CD8-positive, alpha-beta memory T cell (primary cell): ENCODE measurements at regions not wholly inside any gene's neighbourhood (a gene's known extent, or its start where the extent isn't known, plus 50 kb on each side); places are given as distances from the start of the nearest gene placed in this dataset.
"Not testable (repeated sequence)": the region's sequence is repeated elsewhere in the genome, so short reads cannot be mapped to it uniquely, and the experiment has no call there.

ENCODE experiments used
- CTCF ChIA-PET: fragments of 350-600 bp; sonication (Branson Sonifier 250); formaldehyde crosslinking; loops from one replicate; lab custom pipeline; 2021; ENCODE audit warnings: antibody characterized with exemption; lab: Charles Lee
- POLR2A ChIA-PET: fragments of 350-600 bp; sonication (Branson Sonifier 250); formaldehyde crosslinking; loops from one replicate; lab custom pipeline; 2021; ENCODE audit warnings: antibody characterized with exemption; lab: Charles Lee
- DNase-seq, 5 donors: peaks; one replicate each; pipeline versions ENCODE4 v3.0.0 to v3.0.0-alpha.2; 2020 to 2022; ENCODE audit warnings: mixed read lengths in 1 of 5
- H3K27ac ChIP-seq: one replicate; pipeline ENCODE4 v1.7.0; 2013; ENCODE audit warnings: low read depth, mild to moderate bottlenecking, low read length, moderate library complexity
- H3K27me3 ChIP-seq: 2 replicates; pipeline ENCODE4 v1.7.0; 2013; ENCODE audit warnings: low read length, mild to moderate bottlenecking; ENCODE audit not compliant: insufficient read depth, poor library complexity, severe bottlenecking
- H3K36me3 ChIP-seq: 2 replicates; pipeline ENCODE4 v1.7.0; 2013; ENCODE audit warnings: mild to moderate bottlenecking, low read length, moderate library complexity; ENCODE audit not compliant: insufficient read depth
- H3K4me1 ChIP-seq: 2 replicates; pipeline ENCODE4 v1.7.0; 2013; ENCODE audit warnings: mild to moderate bottlenecking, low read length, moderate library complexity; ENCODE audit not compliant: insufficient read depth
- H3K4me3 ChIP-seq: 2 replicates; pipeline ENCODE4 v1.7.0; 2013; ENCODE audit warnings: mild to moderate bottlenecking, low read length
- H3K9me3 ChIP-seq: 2 replicates; pipeline ENCODE4 v1.7.0; 2013; ENCODE audit warnings: mild to moderate bottlenecking, low read length
- H3K27ac Mint-ChIP-seq, 8 donors: one replicate each; pipeline ENCODE4 v1.8.0; 2020 to 2021; ENCODE audit warnings: mixed read lengths in 8 of 8, mild to moderate bottlenecking in 6 of 8, inconsistent platforms in 3 of 8, moderate library complexity in 3 of 8
- H3K27me3 Mint-ChIP-seq, 2 donors: one replicate each; pipeline ENCODE4 v1.8.0; 2020 to 2021; ENCODE audit warnings: mixed read lengths in 2 of 2, mild to moderate bottlenecking in 1 of 2, moderate library complexity in 1 of 2
- H3K36me3 Mint-ChIP-seq, 3 donors: one replicate each; pipeline ENCODE4 v1.8.0; 2020 to 2021; ENCODE audit warnings: mixed read lengths in 3 of 3, inconsistent platforms in 1 of 3, mild to moderate bottlenecking in 1 of 3
- H3K4me1 Mint-ChIP-seq, 3 donors: one replicate each; pipeline ENCODE4 v1.8.0; 2020 to 2021; ENCODE audit warnings: mixed read lengths in 3 of 3, inconsistent platforms in 1 of 3, mild to moderate bottlenecking in 1 of 3
- H3K4me3 Mint-ChIP-seq, 7 donors: one replicate each; pipeline ENCODE4 v1.8.0; 2020 to 2021; ENCODE audit warnings: mixed read lengths in 7 of 7, mild to moderate bottlenecking in 6 of 7, moderate library complexity in 4 of 7, inconsistent platforms in 2 of 7
- H3K9me3 Mint-ChIP-seq, 5 donors: one replicate each; pipeline ENCODE4 v1.8.0; 2020 to 2022; ENCODE audit warnings: mixed read lengths in 5 of 5, mild to moderate bottlenecking in 3 of 5, moderate library complexity in 2 of 5, inconsistent platforms in 1 of 5

GRCh38 chr10:87416892-87417291 lies 59.3 kb downstream of the NUTM2D start:
- H3K4me3 ChIP-seq, H3K27me3 ChIP-seq, H3K36me3 Mint-ChIP-seq, H3K27ac ChIP-seq, H3K36me3 ChIP-seq, H3K27ac Mint-ChIP-seq, H3K4me1 Mint-ChIP-seq, H3K9me3 Mint-ChIP-seq, H3K4me3 Mint-ChIP-seq, DNase-seq, H3K4me1 ChIP-seq, CTCF ChIA-PET, H3K9me3 ChIP-seq, POLR2A ChIA-PET: not testable (repeated sequence)
- H3K27me3 Mint-ChIP-seq: peaks cover 9 to 16% of the 10 kb centered on the region in 2 donors

- H3K4me1 Mint-ChIP-seq, H3K36me3 ChIP-seq, H3K4me3 Mint-ChIP-seq, H3K36me3 Mint-ChIP-seq, H3K4me3 ChIP-seq, H3K27me3 ChIP-seq, H3K27ac ChIP-seq, CTCF ChIA-PET, H3K9me3 ChIP-seq, DNase-seq, H3K4me1 ChIP-seq, POLR2A ChIA-PET, H3K27ac Mint-ChIP-seq, H3K9me3 Mint-ChIP-seq: not testable (repeated sequence)
- peaks cover 3 to 18% of the 10 kb centered on the region in 2 donors for H3K27me3 Mint-ChIP-seq
Measured at GRCh38 chr10:87422641-87423040, 65.1 kb downstream of the NUTM2D start.

DNA sequence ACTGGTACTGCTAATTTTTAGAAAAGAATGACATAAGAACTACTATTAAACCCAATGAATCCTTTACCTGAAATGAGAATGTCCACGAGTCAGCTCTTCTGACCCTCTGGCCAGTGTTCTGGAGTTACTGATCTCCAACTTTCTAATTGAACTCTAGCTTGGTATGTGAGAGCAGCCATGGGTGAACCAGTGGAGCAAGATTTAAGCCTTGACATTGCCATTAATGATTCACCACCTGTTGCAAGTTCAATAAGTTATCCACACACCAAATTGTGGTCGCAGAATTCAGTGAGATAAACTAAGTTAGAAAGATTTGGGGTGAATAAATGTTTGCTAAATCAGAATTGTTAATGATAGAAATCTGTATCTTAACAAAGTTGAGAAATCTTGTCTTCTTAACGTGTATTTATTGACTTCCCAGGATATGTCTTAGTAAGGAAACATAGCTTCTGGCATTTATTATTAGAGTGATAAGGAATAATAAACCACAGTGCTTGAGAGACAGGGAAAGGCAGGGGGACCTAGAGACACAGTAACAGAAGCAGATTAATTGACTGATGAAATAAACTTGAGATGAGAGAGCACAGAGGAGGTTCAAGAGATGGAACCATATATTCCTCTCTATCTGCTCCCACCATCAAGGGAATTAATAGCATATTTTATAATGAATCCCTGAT lies 67.3 kb downstream of the NUTM2D start:
- H3K4me1 ChIP-seq, H3K4me3 ChIP-seq, H3K9me3 Mint-ChIP-seq, H3K27ac ChIP-seq, H3K4me3 Mint-ChIP-seq, H3K4me1 Mint-ChIP-seq, H3K36me3 Mint-ChIP-seq, POLR2A ChIA-PET, H3K9me3 ChIP-seq, CTCF ChIA-PET, DNase-seq, H3K27ac Mint-ChIP-seq, H3K27me3 ChIP-seq, H3K36me3 ChIP-seq: not testable (repeated sequence)
- H3K27me3 Mint-ChIP-seq: peaks cover 0 to 25% of the 10 kb centered on the region in 2 donors

- POLR2A ChIA-PET, CTCF ChIA-PET, H3K9me3 ChIP-seq, H3K4me3 Mint-ChIP-seq, H3K36me3 ChIP-seq, H3K4me1 ChIP-seq, H3K27me3 Mint-ChIP-seq, H3K27me3 ChIP-seq, H3K27ac ChIP-seq, H3K27ac Mint-ChIP-seq, H3K4me1 Mint-ChIP-seq, H3K9me3 Mint-ChIP-seq, H3K4me3 ChIP-seq, DNase-seq, H3K36me3 Mint-ChIP-seq: not testable (repeated sequence)
Measured at GRCh38 chr10:87433836-87434235, 70.9 kb upstream of the MINPP1 start.

DNA sequence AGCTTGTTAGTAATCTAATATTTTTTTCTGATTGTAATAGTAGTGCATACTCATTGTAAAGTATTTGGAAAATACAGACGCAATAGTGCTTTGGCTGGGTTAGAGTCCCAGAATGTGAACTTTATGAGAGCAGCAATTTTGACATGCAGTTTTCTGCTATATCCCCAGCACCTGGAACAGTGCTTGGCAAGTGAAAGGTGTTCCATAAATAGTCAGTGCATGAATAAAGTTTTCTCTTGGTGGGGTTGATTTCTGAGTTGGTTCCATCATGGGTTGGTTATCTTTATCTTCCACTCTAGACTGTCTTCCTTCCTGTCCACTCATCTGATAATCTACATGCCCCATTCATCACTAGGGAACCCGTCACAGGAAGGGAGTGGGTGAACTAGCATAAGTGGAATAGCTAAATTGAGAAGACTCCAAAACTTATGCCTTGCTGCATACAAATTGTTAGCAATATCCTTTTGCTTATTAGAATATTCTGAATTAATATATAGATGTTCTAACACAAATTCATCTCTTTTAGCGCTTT lies 69.3 kb upstream of the MINPP1 start:
- H3K27me3 ChIP-seq, H3K27ac ChIP-seq, H3K9me3 ChIP-seq, H3K27me3 Mint-ChIP-seq, H3K27ac Mint-ChIP-seq, DNase-seq, H3K36me3 Mint-ChIP-seq, H3K4me1 Mint-ChIP-seq, H3K4me3 Mint-ChIP-seq, POLR2A ChIA-PET, H3K36me3 ChIP-seq, H3K4me1 ChIP-seq, H3K4me3 ChIP-seq, CTCF ChIA-PET, H3K9me3 Mint-ChIP-seq: not testable (repeated sequence)

GRCh38 chr10:87436104-87436503 lies 68.6 kb upstream of the MINPP1 start:
- H3K27me3 Mint-ChIP-seq, H3K36me3 ChIP-seq, H3K27ac Mint-ChIP-seq, H3K4me3 Mint-ChIP-seq, H3K4me1 Mint-ChIP-seq, H3K4me1 ChIP-seq, H3K9me3 ChIP-seq, H3K27ac ChIP-seq, POLR2A ChIA-PET, H3K27me3 ChIP-seq, H3K4me3 ChIP-seq, H3K36me3 Mint-ChIP-seq, H3K9me3 Mint-ChIP-seq, CTCF ChIA-PET: not testable (repeated sequence)
- DNase-seq: peak in 3 of 5 donors; percentile 3 to 48 (median 7)

GRCh38 chr10:87437450-87437849 lies 67.2 kb upstream of the MINPP1 start:
- POLR2A ChIA-PET, H3K36me3 ChIP-seq, DNase-seq, H3K27ac ChIP-seq, H3K27me3 Mint-ChIP-seq, CTCF ChIA-PET, H3K27me3 ChIP-seq, H3K4me3 ChIP-seq, H3K36me3 Mint-ChIP-seq, H3K4me3 Mint-ChIP-seq, H3K9me3 ChIP-seq, H3K9me3 Mint-ChIP-seq, H3K27ac Mint-ChIP-seq, H3K4me1 Mint-ChIP-seq, H3K4me1 ChIP-seq: not testable (repeated sequence)
